GM12874 (cell line): ENCODE measurements at regions not wholly inside any gene's neighbourhood (a gene's known extent, or its start where the extent isn't known, plus 50 kb on each side); places are given as distances from the start of the nearest gene placed in this dataset.
A peak's percentile ranks its signal among the peaks of the same experiment; 100 is the strongest.

Experiments used
- CTCF ChIP-seq: IDR thresholded peaks from 2 replicates; pipeline ENCODE4 v1.5.1; 2011; ENCODE audit warnings: low read depth, mild to moderate bottlenecking, control low read depth, low read length, moderate library complexity; ENCODE audit not compliant: insufficient read depth

- peak; percentile 52 for TF ChIP-seq CTCF
Measured at GRCh38 chr13:38045278-38046048, 175.9 kb upstream of the TRPC4 start.

GRCh38 chr13:38044067-38044466 lies 174.5 kb upstream of the TRPC4 start:
- TF ChIP-seq CTCF, result no peak

- no peak for TF ChIP-seq CTCF
Measured at GRCh38 chr13:38042771-38043170, 173.2 kb upstream of the TRPC4 start.

- TF ChIP-seq CTCF, result no peak
Measured at GRCh38 chr13:38024431-38024830, 154.9 kb upstream of the TRPC4 start.

- no peak for TF ChIP-seq CTCF
Measured at GRCh38 chr13:38017320-38017719, 147.7 kb upstream of the TRPC4 start.

- no peak for TF ChIP-seq CTCF
Measured at GRCh38 chr13:38013676-38014075, 144.1 kb upstream of the TRPC4 start.

GRCh38 chr13:38012096-38012495 lies 142.5 kb upstream of the TRPC4 start:
- no peak for TF ChIP-seq CTCF

- TF ChIP-seq CTCF, result no peak
Measured at GRCh38 chr13:38008636-38009035, 139.1 kb upstream of the TRPC4 start.
